PFSK-1 (cell line): ENCODE measurements at regions not wholly inside any gene's neighbourhood (a gene's known extent, or its start where the extent isn't known, plus 50 kb on each side); places are given as distances from the start of the nearest gene placed in this dataset.

Experiments
- FOXP2 ChIP-seq: optimal IDR thresholded peaks from 2 replicates; pipeline ENCODE3; 2011; ENCODE audit warnings: borderline replicate concordance, control low read depth, inconsistent platforms; ENCODE audit not compliant: insufficient read depth; ENCODE audit errors: extremely low read length, extremely low read depth
- POLR2AphosphoS5 ChIP-seq: IDR thresholded peaks from 2 replicates; pipeline ENCODE4 v1.6.1; 2012; ENCODE audit warnings: low read depth, mild to moderate bottlenecking, control low read depth, low read length, moderate library complexity
- REST ChIP-seq, 2 experiments: IDR thresholded peaks; 2 replicates each; pipeline versions ENCODE4 v1.6.1 to v1.8.0; 2011 to 2012; ENCODE audit warnings: low read depth in 2 of 2, low read length in 2 of 2, control low read depth in 1 of 2, inconsistent platforms in 1 of 2, mild to moderate bottlenecking in 1 of 2, moderate library complexity in 1 of 2; ENCODE audit not compliant: insufficient read depth in 1 of 2
- SIN3A ChIP-seq: IDR thresholded peaks from 2 replicates; pipeline ENCODE4 v1.6.1; 2012; ENCODE audit warnings: mild to moderate bottlenecking, low read length, moderate library complexity, borderline replicate concordance; ENCODE audit not compliant: insufficient read depth
- TAF1 ChIP-seq: IDR thresholded peaks from 2 replicates; pipeline ENCODE4 v1.6.1; 2012; ENCODE audit warnings: low read length, control low read depth, borderline replicate concordance; ENCODE audit not compliant: insufficient read depth

- TF ChIP-seq POLR2AphosphoS5 (no peak), TAF1 (no peak), REST (IDR thresholded peaks at IDR 0.05; ENCODE audit: insufficient read depth in 1 of 2, low read depth in 2 of 2, low read length in 2 of 2) (no peak)
These were observed 2545.3 kb downstream of the PCDH9 start for GRCh38 chr13:64684685-64685431.

GRCh38 chr13:64684108-64684507 lies 2546.0 kb downstream of the PCDH9 start:
- TF ChIP-seq FOXP2 (no peak), REST (IDR thresholded peaks at IDR 0.05; ENCODE audit: insufficient read depth in 1 of 2, low read depth in 2 of 2, low read length in 2 of 2) (no peak), TAF1 (no peak), SIN3A (no peak), POLR2AphosphoS5 (no peak)

GRCh38 chr13:64680739-64681138 lies 2549.4 kb downstream of the PCDH9 start:
- TF ChIP-seq REST (IDR thresholded peaks at IDR 0.05; ENCODE audit: insufficient read depth in 1 of 2, low read depth in 2 of 2, low read length in 2 of 2) (no peak), SIN3A (no peak), FOXP2 (no peak), TAF1 (no peak)

GRCh38 chr13:64675255-64675892 lies 2554.8 kb downstream of the PCDH9 start:
- TF ChIP-seq FOXP2 (no peak), SIN3A (no peak), POLR2AphosphoS5 (no peak), REST (IDR thresholded peaks at IDR 0.05; ENCODE audit: insufficient read depth in 1 of 2, low read depth in 2 of 2, low read length in 2 of 2) (no peak), TAF1 (no peak)

GRCh38 chr13:64674126-64674525 lies 2556.0 kb downstream of the PCDH9 start:
- no peak for TF ChIP-seq REST (IDR thresholded peaks at IDR 0.05; ENCODE audit: insufficient read depth in 1 of 2, low read depth in 2 of 2, low read length in 2 of 2)
- TF ChIP-seq SIN3A, result no peak
- no peak for TF ChIP-seq POLR2AphosphoS5
- TF ChIP-seq TAF1, result no peak
- no peak for TF ChIP-seq FOXP2
